ENCODE measurements at regions not wholly inside any gene's neighbourhood (a gene's known extent, or its start where the extent isn't known, plus 50 kb on each side); places are given as distances from the start of the nearest gene placed in this dataset.

DNA sequence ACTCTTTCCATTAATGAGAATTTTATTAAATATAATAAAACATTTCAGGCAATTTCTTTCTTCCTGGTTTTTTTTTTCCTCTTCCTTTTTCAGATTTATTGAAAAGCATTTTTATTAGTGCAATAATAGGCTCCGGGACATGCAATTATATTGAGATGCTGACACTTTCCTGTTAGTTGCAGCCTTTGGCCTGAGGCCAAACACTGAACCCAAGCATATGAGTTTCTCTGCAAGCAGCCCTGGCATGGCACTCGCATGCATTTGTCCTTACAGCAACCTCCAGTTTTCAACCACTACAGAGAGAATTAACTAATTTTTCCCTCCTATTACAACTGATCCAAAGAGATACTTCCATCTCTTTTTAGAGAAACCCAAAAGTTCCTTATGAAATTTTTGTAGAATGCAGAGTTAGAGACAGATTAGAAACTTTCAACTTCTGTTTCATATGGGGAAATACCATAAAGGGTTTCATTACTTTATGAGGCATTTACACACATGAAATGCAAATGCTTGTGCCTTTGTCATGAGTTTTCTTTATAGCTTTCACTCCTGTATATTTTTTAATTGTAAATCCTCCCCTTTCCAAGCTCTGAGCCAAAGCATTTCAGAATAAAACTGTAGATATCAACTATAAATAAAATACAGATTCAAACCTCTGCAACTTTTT is 183.0 kb downstream of the CETN3 start:
- Histone ChIP-seq H3K36me3 (ENCODE audit: low read depth, low read length) (no peaks in the 10 kb centered on the region), H3K4me1 (ENCODE audit: insufficient read depth, low read length) (peaks cover 21% of the 10 kb centered on the region), H3F3A (ENCODE audit: low read length, unreplicated experiment) (no peaks in the 10 kb centered on the region), H3K9ac (ENCODE audit: low read length) (no peak overlapping the region), H3K9me3 (ENCODE audit: low read length) (no peaks in the 10 kb centered on the region), H3K9me2 (replicated peaks; ENCODE audit: low read length) (no peaks in the 10 kb centered on the region), H3K4me3 (ENCODE audit: low read length) (no peak overlapping the region), H3K27me3 (ENCODE audit: low read length) (no peaks in the 10 kb centered on the region), H4K20me1 (ENCODE audit: low read length) (no peaks in the 10 kb centered on the region), H3K4me2 (ENCODE audit: low read length) (no peak overlapping the region), H2AFZ (ENCODE audit: low read length) (no peak overlapping the region), H3K79me2 (ENCODE audit: low read length) (no peaks in the 10 kb centered on the region), H3K27ac (ENCODE audit: low read length) (no peak overlapping the region)
- ATAC-seq (no peak), DNase-seq (no peak)
- CTCF ChIA-PET = no interaction called here
- intact Hi-C loops (cut with micrococcal nuclease) = no loop called here
- TF ChIP-seq EZH2 (IDR thresholded peaks at IDR 0.05; ENCODE audit: low read length, unreplicated experiment) (no peak), EZH2phosphoT487 (IDR thresholded peaks at IDR 0.05; ENCODE audit: borderline replicate concordance, low read length) (no peak)
- TF ChIP-seq, protein P1, sequence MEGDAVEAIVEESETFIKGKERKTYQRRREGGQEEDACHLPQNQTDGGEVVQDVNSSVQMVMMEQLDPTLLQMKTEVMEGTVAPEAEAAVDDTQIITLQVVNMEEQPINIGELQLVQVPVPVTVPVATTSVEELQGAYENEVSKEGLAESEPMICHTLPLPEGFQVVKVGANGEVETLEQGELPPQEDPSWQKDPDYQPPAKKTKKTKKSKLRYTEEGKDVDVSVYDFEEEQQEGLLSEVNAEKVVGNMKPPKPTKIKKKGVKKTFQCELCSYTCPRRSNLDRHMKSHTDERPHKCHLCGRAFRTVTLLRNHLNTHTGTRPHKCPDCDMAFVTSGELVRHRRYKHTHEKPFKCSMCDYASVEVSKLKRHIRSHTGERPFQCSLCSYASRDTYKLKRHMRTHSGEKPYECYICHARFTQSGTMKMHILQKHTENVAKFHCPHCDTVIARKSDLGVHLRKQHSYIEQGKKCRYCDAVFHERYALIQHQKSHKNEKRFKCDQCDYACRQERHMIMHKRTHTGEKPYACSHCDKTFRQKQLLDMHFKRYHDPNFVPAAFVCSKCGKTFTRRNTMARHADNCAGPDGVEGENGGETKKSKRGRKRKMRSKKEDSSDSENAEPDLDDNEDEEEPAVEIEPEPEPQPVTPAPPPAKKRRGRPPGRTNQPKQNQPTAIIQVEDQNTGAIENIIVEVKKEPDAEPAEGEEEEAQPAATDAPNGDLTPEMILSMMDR (conservative IDR thresholded peaks at IDR 0.05; ENCODE audit: low read depth, low read length) = no peak
- BruUV-seq (replicated peaks) = no TSS peak
- POLR2A ChIA-PET (ENCODE audit: unreplicated experiment) = no interaction called here

DNA sequence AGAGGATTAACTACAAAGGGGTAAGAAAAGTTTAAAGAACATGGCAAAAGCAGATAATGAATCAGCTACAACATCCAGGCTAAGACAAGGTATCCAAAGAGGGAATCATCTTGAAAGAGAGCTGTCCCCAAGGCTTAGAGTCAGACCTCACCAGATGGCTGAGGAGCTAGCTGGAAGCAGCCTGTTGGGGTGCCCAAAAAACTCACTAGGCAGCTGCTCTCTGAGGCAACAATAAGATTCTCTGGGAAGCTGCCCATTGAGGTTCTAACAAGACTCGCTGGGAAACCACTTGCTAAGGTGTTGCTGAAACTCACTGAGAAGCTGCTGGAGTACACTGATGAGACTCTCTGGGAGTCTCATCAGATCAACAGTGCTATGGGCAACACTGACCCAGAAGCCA is 185.2 kb downstream of the CETN3 start:
- Histone ChIP-seq H3K4me3 (ENCODE audit: low read length) (no peak overlapping the region), H3K36me3 (ENCODE audit: low read depth, low read length) (no peaks in the 10 kb centered on the region), H3K4me1 (ENCODE audit: insufficient read depth, low read length) (peaks cover 27% of the 10 kb centered on the region), H3K27me3 (ENCODE audit: low read length) (no peaks in the 10 kb centered on the region), H3F3A (ENCODE audit: low read length, unreplicated experiment) (no peaks in the 10 kb centered on the region), H3K4me2 (ENCODE audit: low read length) (no peak overlapping the region), H3K79me2 (ENCODE audit: low read length) (no peaks in the 10 kb centered on the region), H3K9me3 (ENCODE audit: low read length) (no peaks in the 10 kb centered on the region), H3K27ac (ENCODE audit: low read length) (no peak overlapping the region), H3K9me2 (replicated peaks; ENCODE audit: low read length) (no peaks in the 10 kb centered on the region), H4K20me1 (ENCODE audit: low read length) (no peaks in the 10 kb centered on the region), H2AFZ (ENCODE audit: low read length) (no peak overlapping the region), H3K9ac (ENCODE audit: low read length) (no peak overlapping the region)
- ChIA-PET CTCF (no interaction called here), POLR2A (ENCODE audit: unreplicated experiment) (no interaction called here)
- DNase-seq = no peak
- intact Hi-C loops (cut with micrococcal nuclease) = no loop called here
- no TSS peak for BruUV-seq (replicated peaks)
- no peak for TF ChIP-seq EZH2phosphoT487 (IDR thresholded peaks at IDR 0.05; ENCODE audit: borderline replicate concordance, low read length)
- TF ChIP-seq, protein P1 (conservative IDR thresholded peaks at IDR 0.05; ENCODE audit: low read depth, low read length) = no peak
- no peak for TF ChIP-seq EZH2 (IDR thresholded peaks at IDR 0.05; ENCODE audit: low read length, unreplicated experiment)
- ATAC-seq = no peak

DNA sequence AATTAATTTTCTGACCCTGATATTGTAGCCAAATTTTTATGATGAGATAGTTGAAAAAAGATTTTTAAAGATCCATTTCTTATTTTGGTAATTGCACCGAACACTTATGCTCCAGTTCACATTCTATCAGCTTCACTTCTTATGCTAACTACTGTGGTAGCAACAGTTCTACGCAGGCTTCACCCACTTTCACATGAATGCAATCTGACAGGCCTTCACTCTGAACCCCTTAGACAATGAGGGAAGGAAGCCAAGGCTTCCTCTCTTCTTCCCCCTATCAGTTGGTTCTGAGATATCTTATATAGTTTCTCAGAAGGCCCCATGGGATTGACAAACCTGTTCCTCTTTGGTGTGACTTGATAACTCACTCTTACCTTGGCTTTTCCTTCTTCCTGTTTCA is 185.8 kb downstream of the CETN3 start:
- H3K36me3 ChIP-seq (ENCODE audit: low read depth, low read length) = no peaks in the 10 kb centered on the region
- H4K20me1 ChIP-seq (ENCODE audit: low read length) = no peaks in the 10 kb centered on the region
- H3K4me2 ChIP-seq (ENCODE audit: low read length) = no peak overlapping the region
- ChIA-PET CTCF (no interaction called here), POLR2A (ENCODE audit: unreplicated experiment) (no interaction called here)
- H2AFZ ChIP-seq (ENCODE audit: low read length) = no peak overlapping the region
- no peaks in the 10 kb centered on the region for H3K9me2 ChIP-seq (replicated peaks; ENCODE audit: low read length)
- no peak for DNase-seq
- no peaks in the 10 kb centered on the region for H3K9me3 ChIP-seq (ENCODE audit: low read length)
- no peak overlapping the region for H3K4me3 ChIP-seq (ENCODE audit: low read length)
- no peaks in the 10 kb centered on the region for H3K79me2 ChIP-seq (ENCODE audit: low read length)
- intact Hi-C loops (cut with micrococcal nuclease) = no loop called here
- no peak for ATAC-seq
- BruUV-seq (replicated peaks) = no TSS peak
- H3K27ac ChIP-seq (ENCODE audit: low read length) = no peak overlapping the region
- H3K27me3 ChIP-seq (ENCODE audit: low read length) = no peaks in the 10 kb centered on the region
- H3F3A ChIP-seq (ENCODE audit: low read length, unreplicated experiment) = no peaks in the 10 kb centered on the region
- H3K4me1 ChIP-seq (ENCODE audit: insufficient read depth, low read length) = peaks cover 27% of the 10 kb centered on the region
- no peak for TF ChIP-seq EZH2phosphoT487 (IDR thresholded peaks at IDR 0.05; ENCODE audit: borderline replicate concordance, low read length)
- TF ChIP-seq EZH2 (IDR thresholded peaks at IDR 0.05; ENCODE audit: low read length, unreplicated experiment) = no peak
- TF ChIP-seq, protein P1 (conservative IDR thresholded peaks at IDR 0.05; ENCODE audit: low read depth, low read length) = no peak
- H3K9ac ChIP-seq (ENCODE audit: low read length) = no peak overlapping the region

All from PC-3 (cell line).